ENCODE measurements at regions not wholly inside any gene's neighbourhood (a gene's known extent, or its start where the extent isn't known, plus 50 kb on each side); places are given as distances from the start of the nearest gene placed in this dataset.
"Not testable (repeated sequence)": the region's sequence is repeated elsewhere in the genome, so short reads cannot be mapped to it uniquely, and the experiment has no call there.

DNA sequence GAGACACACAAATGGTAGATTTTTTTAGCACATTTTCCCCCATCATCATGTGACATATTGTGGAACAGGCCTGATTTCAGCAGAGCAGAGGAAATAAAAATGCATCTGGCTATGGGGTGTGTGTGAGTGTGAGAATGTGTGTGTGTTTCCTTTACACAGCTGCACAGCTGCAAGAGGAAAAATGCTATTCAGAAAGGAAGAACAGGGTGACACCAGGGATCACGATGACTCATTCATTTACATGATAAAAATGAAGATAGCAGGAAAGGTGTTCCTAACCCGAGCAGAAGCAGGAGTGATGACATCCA lies 469.5 kb upstream of the TSHZ3 start:
- no peak for DNase-seq

DNA sequence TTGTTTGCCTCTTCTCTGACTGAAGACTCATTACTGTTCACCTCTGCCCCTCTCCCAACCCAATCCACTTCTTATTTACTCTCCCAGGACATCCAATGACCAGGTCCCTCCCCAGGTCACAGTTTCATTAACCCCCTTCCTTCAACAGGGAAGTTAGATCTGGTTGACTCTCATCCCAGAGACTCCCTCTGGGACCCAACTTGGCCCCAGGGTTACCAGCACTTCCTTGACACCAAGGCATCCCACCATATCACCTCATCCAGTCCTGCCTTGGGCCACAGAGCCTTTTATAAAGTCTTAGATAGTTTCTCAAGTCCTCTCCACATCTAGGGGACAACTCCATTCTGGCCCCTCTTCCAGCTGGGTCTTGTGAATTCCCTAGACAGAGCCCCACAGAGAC lies 470.6 kb upstream of the TSHZ3 start:
- no peak for DNase-seq

DNA sequence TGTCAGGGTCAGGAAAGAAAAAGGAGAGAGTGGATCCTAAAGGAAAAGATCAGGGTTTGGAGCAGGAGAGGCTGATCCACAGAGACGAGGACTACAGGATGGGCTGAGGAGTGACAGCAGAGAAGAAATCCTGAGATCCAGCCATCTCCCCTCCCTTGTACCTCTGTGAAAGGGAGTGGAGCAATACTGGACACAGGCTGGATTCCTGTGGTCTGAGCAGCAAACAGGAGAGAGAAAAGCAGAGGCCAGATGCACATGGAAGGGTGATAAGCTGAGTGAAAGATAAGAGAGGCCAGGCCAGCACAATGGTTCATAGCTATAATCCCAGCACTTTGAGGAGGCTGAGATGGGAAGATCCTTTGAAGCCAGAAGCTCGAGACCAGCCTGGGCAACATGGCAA lies 472.1 kb upstream of the TSHZ3 start:
- no peak for DNase-seq

- no peak for DNase-seq
These were observed 476.2 kb upstream of the TSHZ3 start for GRCh38 chr19:31825134-31826094.

DNA sequence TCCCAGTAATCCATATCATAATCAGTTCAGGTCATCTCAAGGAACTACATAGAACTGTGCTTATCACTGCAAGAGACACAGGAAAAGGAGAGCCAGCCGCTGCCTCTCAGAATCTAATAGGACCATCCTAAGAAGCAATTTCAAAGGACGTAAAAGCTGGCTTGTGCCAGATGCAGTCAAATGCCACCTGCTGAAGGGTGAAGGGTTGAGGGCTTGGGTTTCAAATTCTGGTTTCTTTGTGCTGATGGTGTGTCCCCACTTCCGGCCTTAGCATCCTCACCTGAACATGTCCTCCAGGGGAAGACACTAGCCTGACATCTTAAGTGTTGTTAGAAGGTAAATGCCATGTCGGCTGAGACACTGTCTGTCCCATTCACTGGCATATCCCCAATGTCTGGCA lies 477.1 kb upstream of the TSHZ3 start:
- no peak for DNase-seq

DNA sequence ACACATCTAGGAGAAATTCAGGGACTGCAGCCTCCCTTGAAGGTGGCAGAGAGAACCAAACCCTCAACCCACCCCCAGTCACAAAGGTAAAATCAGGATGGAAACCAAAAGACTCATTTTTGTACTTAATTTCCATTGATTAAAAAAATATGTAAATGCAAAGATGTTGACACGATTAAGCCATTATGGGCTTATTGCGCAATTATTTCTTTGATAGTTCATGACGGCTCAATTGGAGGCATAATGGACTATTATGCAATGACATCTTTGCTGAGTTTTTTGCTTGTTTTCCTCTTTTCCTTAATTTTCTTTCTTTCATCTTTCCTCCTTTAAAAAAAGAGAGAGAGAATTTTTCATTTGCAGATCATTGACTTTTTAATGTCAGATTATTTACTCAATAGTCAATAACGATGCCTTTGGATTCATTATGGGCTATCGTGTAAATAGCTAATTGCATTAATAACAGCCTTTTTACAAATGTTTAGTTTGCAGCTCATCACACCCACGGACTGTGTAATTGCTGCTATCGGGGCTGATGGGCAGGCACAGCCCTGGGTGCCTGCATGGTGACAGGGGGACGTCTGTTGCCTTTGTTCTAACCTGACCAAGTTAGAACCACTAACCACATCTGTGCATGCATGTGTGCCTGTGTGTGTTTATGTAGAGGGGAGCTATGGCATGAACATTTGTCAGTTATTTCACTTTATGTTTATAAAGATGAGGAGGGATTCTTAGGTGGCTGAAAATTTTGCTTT lies 482.4 kb upstream of the TSHZ3 start:
- no peak for DNase-seq

DNA sequence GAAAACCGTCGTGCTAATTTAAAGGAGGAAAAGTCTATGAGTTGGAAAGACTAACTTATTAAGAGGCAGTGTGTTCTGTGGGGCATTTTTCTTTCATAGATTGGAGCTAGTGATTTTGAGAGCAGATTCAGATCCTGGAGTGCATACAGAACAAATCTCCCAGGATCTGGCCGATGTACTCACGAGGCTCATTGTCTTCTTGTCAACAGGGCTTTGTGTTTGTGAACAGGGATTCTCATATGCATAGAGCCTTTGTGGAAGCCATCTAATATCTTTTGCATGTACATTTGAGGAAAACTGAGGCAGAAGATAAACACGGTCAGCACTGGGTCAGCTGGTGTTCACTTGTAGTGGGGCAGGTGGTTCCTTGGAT lies 482.9 kb upstream of the TSHZ3 start:
- no peak for DNase-seq

- no peak for DNase-seq
These were observed 484.8 kb upstream of the TSHZ3 start for GRCh38 chr19:31834070-31834469.

DNA sequence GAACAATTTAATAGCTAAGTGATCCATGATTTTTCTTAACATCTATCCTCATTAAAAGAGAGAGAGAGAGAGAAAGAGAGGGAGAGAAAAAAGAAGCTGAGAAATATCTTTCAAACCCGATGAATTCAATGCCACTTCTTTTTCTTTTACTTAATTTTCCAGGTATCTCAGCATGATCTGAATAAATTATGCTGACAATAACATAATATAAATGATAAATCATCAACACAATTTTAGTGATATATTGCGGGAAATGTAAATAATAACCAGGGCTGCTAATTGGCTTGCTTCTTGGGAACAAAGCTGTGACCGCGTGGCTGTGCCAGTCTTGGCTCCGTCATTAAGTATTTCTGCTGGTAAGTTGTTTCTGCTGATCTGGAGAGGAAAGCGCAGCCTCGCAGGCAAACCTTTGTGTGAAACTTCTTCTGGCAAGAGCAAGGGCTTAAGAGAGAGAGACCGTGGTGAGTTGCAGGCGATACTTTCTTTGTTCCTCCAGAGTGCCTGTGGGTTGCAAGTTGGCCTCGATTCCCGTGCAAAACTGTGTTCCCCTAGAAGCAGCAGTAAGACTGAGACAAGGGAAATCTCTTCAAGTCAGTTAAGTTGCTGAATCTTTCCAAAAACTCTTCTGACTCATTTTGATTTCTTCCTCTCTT lies 489.1 kb upstream of the TSHZ3 start:
- no peak for DNase-seq

- no peak for DNase-seq
These were observed 491.1 kb upstream of the TSHZ3 start for GRCh38 chr19:31840371-31840770.

- no peak for DNase-seq
These were observed 492.5 kb upstream of the TSHZ3 start for GRCh38 chr19:31841755-31842154.

- DNase-seq: no peak
These were observed 482.3 kb upstream of the ZNF507 start for GRCh38 chr19:31863122-31863521.

GRCh38 chr19:31874313-31874712 lies 471.1 kb upstream of the ZNF507 start:
- DNase-seq: no peak

GRCh38 chr19:31875591-31875990 lies 469.8 kb upstream of the ZNF507 start:
- DNase-seq: no peak

GRCh38 chr19:31880283-31880682 lies 465.1 kb upstream of the ZNF507 start:
- DNase-seq: no peak

DNA sequence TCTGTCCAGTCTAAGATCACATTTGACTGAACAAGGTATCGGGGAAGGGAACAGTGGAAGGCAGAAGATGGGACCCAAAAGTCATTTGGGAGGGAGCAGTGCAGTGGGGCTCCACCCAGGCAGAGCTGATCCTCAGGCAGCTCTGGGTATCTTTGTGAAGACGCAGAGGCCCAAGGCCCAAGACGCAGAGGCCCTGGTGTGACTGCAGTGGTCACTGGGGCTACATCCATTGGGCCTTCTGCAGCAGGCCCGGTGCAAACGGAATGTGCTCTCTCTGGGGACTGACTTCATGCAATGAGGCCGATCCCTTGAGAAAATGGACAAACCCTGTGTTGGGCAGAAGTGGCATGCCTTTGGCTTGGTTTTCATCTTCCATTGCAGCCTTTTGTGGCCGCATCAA lies 463.4 kb upstream of the ZNF507 start:
- no peak for DNase-seq

GRCh38 chr19:31882709-31883108 lies 462.7 kb upstream of the ZNF507 start:
- DNase-seq: no peak

GRCh38 chr19:31883296-31883990 lies 462.0 kb upstream of the ZNF507 start:
- DNase-seq: no peak

GRCh38 chr19:31885280-31885853 lies 460.0 kb upstream of the ZNF507 start:
- DNase-seq: no peak

DNA sequence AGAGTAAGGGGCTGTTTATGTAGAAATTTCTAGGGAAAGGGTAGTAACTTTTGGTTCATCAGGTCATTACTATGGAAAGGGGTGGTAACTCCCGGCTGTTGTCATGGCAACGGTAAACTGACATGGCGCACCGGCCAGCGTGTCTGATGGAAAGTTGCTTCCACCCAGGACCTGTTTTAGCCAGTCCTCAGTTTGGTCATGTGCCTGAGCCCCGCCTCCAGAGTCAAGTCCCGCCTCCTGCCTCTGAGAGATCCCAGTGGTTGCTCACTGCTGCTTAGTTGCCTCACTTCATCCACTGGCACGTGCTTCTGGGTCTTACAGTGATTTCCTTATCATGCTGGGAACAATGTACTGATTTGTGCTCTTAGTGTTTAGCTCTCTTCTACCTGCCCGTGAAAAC lies 455.2 kb upstream of the ZNF507 start:
- no peak for DNase-seq

DNA sequence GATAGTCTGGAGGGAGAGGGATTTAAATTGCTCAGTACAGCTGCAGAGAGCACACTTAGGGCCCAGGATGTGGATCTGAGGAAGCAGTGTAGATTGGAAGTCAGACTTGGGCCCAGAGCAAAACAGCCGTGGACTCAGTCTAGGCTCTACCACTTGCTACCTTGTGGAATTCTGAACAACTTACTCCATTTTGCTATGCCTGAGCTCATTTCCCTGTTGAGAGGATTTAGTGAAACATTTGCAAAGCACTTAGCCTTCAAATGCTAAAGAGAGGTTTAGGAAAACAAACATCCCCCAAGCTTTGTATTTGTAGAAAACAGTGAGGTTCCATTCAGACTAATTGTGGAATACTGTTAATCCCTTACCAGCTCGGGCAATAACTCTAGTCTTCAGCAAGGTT lies 453.4 kb upstream of the ZNF507 start:
- no peak for DNase-seq

DNA sequence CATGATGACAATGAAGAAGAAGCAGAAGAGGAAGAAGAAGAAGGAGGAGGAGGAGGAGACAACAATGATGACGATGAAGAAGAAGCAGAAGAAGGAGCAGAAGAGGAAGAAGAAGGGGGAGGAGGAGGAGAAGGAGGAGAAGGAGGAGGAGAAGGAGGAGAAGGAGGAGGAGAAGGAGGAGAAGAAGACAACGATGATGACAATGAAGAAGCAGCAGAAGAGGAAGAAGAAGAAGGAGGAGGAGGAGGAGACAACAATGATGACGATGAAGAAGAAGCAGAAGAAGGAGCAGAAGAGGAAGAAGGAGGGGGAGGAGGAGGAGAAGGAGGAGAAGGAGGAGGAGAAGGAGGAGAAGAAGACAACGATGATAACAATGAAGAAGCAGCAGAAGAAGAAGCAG lies 451.9 kb upstream of the ZNF507 start:
- not testable (repeated sequence) for DNase-seq

GRCh38 chr19:31894451-31894850 lies 451.0 kb upstream of the ZNF507 start:
- no peak for DNase-seq

Data from hematopoietic multipotent progenitor cell treated with erythropoietin and hydrocortisone succinate and interleukin-3 and kit ligand, for 8 days (in vitro differentiated cells).